Trophoblast cell (in vitro differentiated cells and primary cell): ENCODE measurements at regions not wholly inside any gene's neighbourhood (a gene's known extent, or its start where the extent isn't known, plus 50 kb on each side); places are given as distances from the start of the nearest gene placed in this dataset.
A peak's percentile ranks its signal among the peaks of the same experiment; 100 is the strongest.

Source experiments
- DNase-seq, 2 donors: peaks; one replicate each; pipeline ENCODE4 v3.0.0-alpha.2; 2016
- H2AFZ ChIP-seq: 2 replicates; pipeline ENCODE4 v1.6.1; 2013; ENCODE audit warnings: low read length, moderate library complexity, mild to moderate bottlenecking; ENCODE audit not compliant: insufficient read depth, poor library complexity
- H2AK5ac ChIP-seq: 2 replicates; pipeline ENCODE4 v1.6.1; 2013; ENCODE audit warnings: mild to moderate bottlenecking, low read length
- H2BK120ac ChIP-seq: 2 replicates; pipeline ENCODE4 v1.6.1; 2013; ENCODE audit warnings: low read length, mild to moderate bottlenecking, moderate library complexity; ENCODE audit not compliant: insufficient read depth, poor library complexity
- H2BK12ac ChIP-seq: 2 replicates; pipeline ENCODE4 v1.6.1; 2013; ENCODE audit warnings: mild to moderate bottlenecking, low read length, moderate library complexity
- H2BK5ac ChIP-seq: 2 replicates; pipeline ENCODE4 v1.6.1; 2013; ENCODE audit warnings: low read length, low read depth, moderate library complexity, mild to moderate bottlenecking; ENCODE audit not compliant: poor library complexity
- H3K14ac ChIP-seq: 2 replicates; pipeline ENCODE4 v1.6.1; 2013; ENCODE audit warnings: mild to moderate bottlenecking, low read length
- H3K18ac ChIP-seq: 2 replicates; pipeline ENCODE4 v1.6.1; 2013; ENCODE audit warnings: mild to moderate bottlenecking, low read length
- H3K23ac ChIP-seq: 2 replicates; pipeline ENCODE4 v1.6.1; 2013; ENCODE audit warnings: low read length
- H3K27ac ChIP-seq: 2 replicates; pipeline ENCODE4 v1.5.1; 2013; ENCODE audit warnings: low read depth, mild to moderate bottlenecking, inconsistent platforms, low read length, moderate library complexity
- H3K27me3 ChIP-seq: 2 replicates; pipeline ENCODE4 v1.6.1; 2013; ENCODE audit warnings: inconsistent platforms, mild to moderate bottlenecking, low read length, moderate library complexity; ENCODE audit not compliant: insufficient read depth
- H3K36me3 ChIP-seq, 2 experiments: 1 replicate in 1 of 2; 2 replicates in 1 of 2; pipeline ENCODE4 v1.6.1; 2013; ENCODE audit warnings: low read length in 2 of 2, mild to moderate bottlenecking in 2 of 2, moderate library complexity in 1 of 2; ENCODE audit not compliant: insufficient read depth in 2 of 2, control insufficient read depth in 1 of 2
- H3K4ac ChIP-seq: 2 replicates; pipeline ENCODE4 v1.6.1; 2013; ENCODE audit warnings: low read depth, mild to moderate bottlenecking, low read length, moderate library complexity
- H3K4me1 ChIP-seq, 2 experiments: 1 replicate in 1 of 2; 2 replicates in 1 of 2; pipeline ENCODE4 v1.6.1; 2013; ENCODE audit warnings: low read length in 2 of 2, mild to moderate bottlenecking in 2 of 2, moderate library complexity in 1 of 2; ENCODE audit not compliant: insufficient read depth in 2 of 2, control insufficient read depth in 1 of 2
- H3K4me2 ChIP-seq: 2 replicates; pipeline ENCODE4 v1.6.1; 2013; ENCODE audit warnings: inconsistent platforms, mild to moderate bottlenecking, low read length, moderate library complexity
- H3K4me3 ChIP-seq: 2 replicates; pipeline ENCODE4 v1.5.1; 2013; ENCODE audit warnings: mild to moderate bottlenecking, low read depth, low read length, inconsistent platforms
- H3K79me1 ChIP-seq: one replicate; pipeline ENCODE4 v1.6.1; 2013; ENCODE audit warnings: low read length
- H3K79me2 ChIP-seq: 2 replicates; pipeline ENCODE4 v1.6.1; 2013; ENCODE audit warnings: low read length, mild to moderate bottlenecking; ENCODE audit not compliant: control insufficient read depth, insufficient read depth, poor library complexity
- H3K9ac ChIP-seq: 2 replicates; pipeline ENCODE4 v1.6.1; 2013; ENCODE audit warnings: mild to moderate bottlenecking, low read length
- H3K9me3 ChIP-seq: 2 replicates; pipeline ENCODE4 v1.6.1; 2013; ENCODE audit warnings: low read depth, mild to moderate bottlenecking, control low read depth, inconsistent platforms, low read length; ENCODE audit not compliant: insufficient read depth
- H4K12ac ChIP-seq: 2 replicates; pipeline ENCODE4 v1.6.1; 2013; ENCODE audit warnings: low read depth, mild to moderate bottlenecking, low read length, moderate library complexity
- H4K8ac ChIP-seq: 2 replicates; pipeline ENCODE4 v1.6.1; 2013; ENCODE audit warnings: low read depth, mild to moderate bottlenecking, low read length, moderate library complexity
- H4K91ac ChIP-seq: one replicate; pipeline ENCODE4 v1.6.1; 2013; ENCODE audit warnings: low read depth, mild to moderate bottlenecking, low read length, moderate library complexity
- WGBS: extraction: QIAGEN DNeasy Blood & Tissue Kit; methylation state at CpG from one replicate; pipeline ENCODE4 v1.1.7; 2013; ENCODE audit warnings: missing lambda C conversion rate; ENCODE audit not compliant: insufficient read length, insufficient coverage; ENCODE audit errors: extremely low coverage; 5-methylcytosine and 5-hydroxymethylcytosine counted together

- peaks cover 2% of the 10 kb centered on the region for H3K79me2 ChIP-seq
- no peak for DNase-seq
- no peak overlapping the region for H4K12ac ChIP-seq
- H2BK12ac ChIP-seq: peak overlapping the region; percentile 73
- peaks cover 6% of the 10 kb centered on the region for H3K79me1 ChIP-seq
- no peak overlapping the region for H3K4me3 ChIP-seq
- no peaks in the 10 kb centered on the region for H3K27me3 ChIP-seq
- no peak overlapping the region for H2AK5ac ChIP-seq
- H3K4ac ChIP-seq: no peak overlapping the region
- no peak overlapping the region for H3K18ac ChIP-seq
- no peak overlapping the region for H3K14ac ChIP-seq
- WGBS: no CpG with 5 or more reads among the region's 2 CpGs
- H3K9ac ChIP-seq: no peak overlapping the region
- H2AFZ ChIP-seq: no peak overlapping the region
- H3K9me3 ChIP-seq: no peaks in the 10 kb centered on the region
- no peak overlapping the region for H3K27ac ChIP-seq
- no peak overlapping the region for H4K91ac ChIP-seq
- H3K4me1 ChIP-seq: peaks cover 7 to 10% of the 10 kb centered on the region in 2 experiments
- peak overlapping the region; percentile 8 for H2BK120ac ChIP-seq
- H3K23ac ChIP-seq: peak overlapping the region; percentile 2
- no peaks in the 10 kb centered on the region for H3K36me3 ChIP-seq
- H2BK5ac ChIP-seq: peak overlapping the region; percentile 53
- H3K4me2 ChIP-seq: no peak overlapping the region
- H4K8ac ChIP-seq: no peak overlapping the region
These were observed 56.2 kb upstream of the KLHL31 start for GRCh38 chr6:53721766-53722165.

GRCh38 chr6:53718597-53719460 is 53.3 kb upstream of the KLHL31 start:
- Histone ChIP-seq H4K91ac (no peak overlapping the region), H3K18ac (no peak overlapping the region), H3K4me2 (no peak overlapping the region), H4K8ac (no peak overlapping the region), H3K79me1 (peaks cover 2% of the 10 kb centered on the region), H3K27me3 (no peaks in the 10 kb centered on the region), H3K4me1 (peaks cover 0 to 5% of the 10 kb centered on the region in 2 experiments), H3K14ac (no peak overlapping the region), H3K4ac (no peak overlapping the region), H3K27ac (no peak overlapping the region), H3K9ac (no peak overlapping the region), H3K79me2 (peaks cover 2% of the 10 kb centered on the region), H2AK5ac (no peak overlapping the region), H2BK120ac (no peak overlapping the region), H3K23ac (no peak overlapping the region), H2BK12ac (no peak overlapping the region), H4K12ac (no peak overlapping the region), H2AFZ (no peak overlapping the region), H2BK5ac (no peak overlapping the region), H3K4me3 (no peak overlapping the region), H3K36me3 (no peaks in the 10 kb centered on the region), H3K9me3 (no peaks in the 10 kb centered on the region)
- WGBS: no CpG with 5 or more reads among the region's 9 CpGs
- DNase-seq: peak; percentile 56 to 90

GRCh38 chr6:53717566-53717965 is 52.0 kb upstream of the KLHL31 start:
- no peak overlapping the region for H2AFZ ChIP-seq
- H3K4me3 ChIP-seq: no peak overlapping the region
- no peak overlapping the region for H3K18ac ChIP-seq
- no peak overlapping the region for H3K27ac ChIP-seq
- H4K91ac ChIP-seq: no peak overlapping the region
- no peak overlapping the region for H4K8ac ChIP-seq
- H3K79me1 ChIP-seq: peaks cover under 1% of the 10 kb centered on the region
- H2BK120ac ChIP-seq: no peak overlapping the region
- no peaks in the 10 kb centered on the region for H3K79me2 ChIP-seq
- H3K4ac ChIP-seq: no peak overlapping the region
- no peak overlapping the region for H4K12ac ChIP-seq
- H2AK5ac ChIP-seq: no peak overlapping the region
- H3K4me2 ChIP-seq: no peak overlapping the region
- no peak overlapping the region for H2BK5ac ChIP-seq
- H3K9ac ChIP-seq: no peak overlapping the region
- WGBS: no CpG with 5 or more reads among the region's 1 CpG
- peaks cover 0 to 4% of the 10 kb centered on the region in 2 experiments for H3K4me1 ChIP-seq
- H3K23ac ChIP-seq: no peak overlapping the region
- no peak overlapping the region for H2BK12ac ChIP-seq
- DNase-seq: peak in 1 of 2 donors; percentile 26
- H3K36me3 ChIP-seq: no peaks in the 10 kb centered on the region
- no peak overlapping the region for H3K14ac ChIP-seq
- H3K9me3 ChIP-seq: no peaks in the 10 kb centered on the region
- H3K27me3 ChIP-seq: no peaks in the 10 kb centered on the region

GRCh38 chr6:53715434-53715833 is 49.9 kb upstream of the KLHL31 start:
- no peak overlapping the region for H3K4ac ChIP-seq
- H3K4me1 ChIP-seq: no peaks in the 10 kb centered on the region
- H4K12ac ChIP-seq: no peak overlapping the region
- H2BK12ac ChIP-seq: no peak overlapping the region
- no peaks in the 10 kb centered on the region for H3K79me1 ChIP-seq
- no peak overlapping the region for H2AK5ac ChIP-seq
- no peak overlapping the region for H3K9ac ChIP-seq
- H3K27me3 ChIP-seq: no peaks in the 10 kb centered on the region
- no peak overlapping the region for H3K27ac ChIP-seq
- no peak overlapping the region for H2BK120ac ChIP-seq
- H2BK5ac ChIP-seq: no peak overlapping the region
- no peak overlapping the region for H4K91ac ChIP-seq
- WGBS: no CpG with 5 or more reads among the region's 1 CpG
- no peak overlapping the region for H3K23ac ChIP-seq
- no peaks in the 10 kb centered on the region for H3K79me2 ChIP-seq
- H3K14ac ChIP-seq: no peak overlapping the region
- no peak overlapping the region for H3K4me3 ChIP-seq
- no peak overlapping the region for H2AFZ ChIP-seq
- H4K8ac ChIP-seq: no peak overlapping the region
- no peak overlapping the region for H3K18ac ChIP-seq
- no peak overlapping the region for H3K4me2 ChIP-seq
- H3K36me3 ChIP-seq: no peaks in the 10 kb centered on the region
- no peak for DNase-seq
- H3K9me3 ChIP-seq: no peaks in the 10 kb centered on the region
